ENCODE measurements at regions not wholly inside any gene's neighbourhood (a gene's known extent, or its start where the extent isn't known, plus 50 kb on each side); places are given as distances from the start of the nearest gene placed in this dataset.

DNA sequence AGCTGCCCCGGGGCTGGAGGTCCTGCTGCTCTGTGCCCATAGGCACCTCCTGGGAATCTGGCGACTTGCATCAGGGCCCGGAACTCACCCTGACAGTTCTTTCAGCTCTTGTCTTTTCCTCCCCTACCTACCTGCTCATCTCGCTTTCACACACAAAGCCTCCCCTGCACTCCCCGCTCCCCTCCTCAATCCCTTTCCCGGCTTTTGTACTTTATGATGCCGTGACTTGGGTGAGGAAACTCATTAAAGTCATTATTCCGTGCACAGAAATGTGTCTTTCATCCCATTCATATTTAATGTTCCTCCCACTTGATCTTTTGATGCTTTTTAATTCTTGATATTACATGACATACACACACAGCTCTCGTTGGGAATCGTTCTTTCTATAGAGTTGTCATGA, 218.6 kb downstream of the RPS24 start:
- Histone ChIP-seq H3K9me3 (no peaks in the 10 kb centered on the region), H3K4me1 (peaks cover 4% of the 10 kb centered on the region), H3K27me3 (no peaks in the 10 kb centered on the region), H3K4me3 (ENCODE audit: low read depth, low read length) (no peak overlapping the region), H3K36me3 (no peaks in the 10 kb centered on the region)
- no peak for DNase-seq
- TF ChIP-seq, protein P1, sequence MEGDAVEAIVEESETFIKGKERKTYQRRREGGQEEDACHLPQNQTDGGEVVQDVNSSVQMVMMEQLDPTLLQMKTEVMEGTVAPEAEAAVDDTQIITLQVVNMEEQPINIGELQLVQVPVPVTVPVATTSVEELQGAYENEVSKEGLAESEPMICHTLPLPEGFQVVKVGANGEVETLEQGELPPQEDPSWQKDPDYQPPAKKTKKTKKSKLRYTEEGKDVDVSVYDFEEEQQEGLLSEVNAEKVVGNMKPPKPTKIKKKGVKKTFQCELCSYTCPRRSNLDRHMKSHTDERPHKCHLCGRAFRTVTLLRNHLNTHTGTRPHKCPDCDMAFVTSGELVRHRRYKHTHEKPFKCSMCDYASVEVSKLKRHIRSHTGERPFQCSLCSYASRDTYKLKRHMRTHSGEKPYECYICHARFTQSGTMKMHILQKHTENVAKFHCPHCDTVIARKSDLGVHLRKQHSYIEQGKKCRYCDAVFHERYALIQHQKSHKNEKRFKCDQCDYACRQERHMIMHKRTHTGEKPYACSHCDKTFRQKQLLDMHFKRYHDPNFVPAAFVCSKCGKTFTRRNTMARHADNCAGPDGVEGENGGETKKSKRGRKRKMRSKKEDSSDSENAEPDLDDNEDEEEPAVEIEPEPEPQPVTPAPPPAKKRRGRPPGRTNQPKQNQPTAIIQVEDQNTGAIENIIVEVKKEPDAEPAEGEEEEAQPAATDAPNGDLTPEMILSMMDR (IDR thresholded peaks at IDR 0.05; ENCODE audit: low read depth, low read length), result no peak

DNA sequence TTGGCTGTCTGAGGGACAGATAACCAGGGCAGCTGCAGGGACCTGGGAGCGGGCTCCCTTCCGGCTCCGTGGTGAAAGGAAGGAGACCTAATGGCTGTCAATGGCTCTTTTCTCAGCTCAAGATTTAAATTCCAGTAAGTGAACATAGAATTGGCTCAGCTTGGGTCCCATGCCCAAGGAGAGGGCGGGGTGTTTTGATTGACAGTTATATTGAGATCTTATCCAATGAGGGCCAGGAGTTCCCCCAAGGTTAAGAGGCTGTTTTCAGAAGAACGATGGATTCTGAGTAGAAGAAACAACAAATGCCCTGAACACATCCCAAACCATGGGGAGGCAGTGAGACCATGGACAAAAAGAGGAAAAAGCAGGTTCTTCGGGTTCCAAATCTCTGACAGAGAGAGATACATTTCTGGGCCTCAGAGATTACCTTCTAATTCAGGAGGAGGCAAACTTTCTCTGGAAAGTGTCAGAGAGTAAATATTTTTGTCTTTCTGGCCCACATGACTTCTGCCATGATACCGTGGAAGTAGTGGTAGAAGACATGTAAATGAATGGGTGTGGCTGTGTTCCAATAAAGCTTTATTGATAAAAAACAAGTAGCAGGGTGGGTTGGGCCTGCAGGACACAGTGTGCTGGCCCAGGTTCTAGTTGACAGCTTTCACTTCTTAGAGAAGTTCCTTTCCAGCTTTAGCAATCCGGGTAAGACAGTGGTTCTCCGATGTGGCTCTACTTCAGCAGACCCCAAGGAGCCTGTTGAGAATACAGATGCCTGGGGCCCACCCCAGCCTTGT, 219.6 kb downstream of the RPS24 start:
- Histone ChIP-seq H3K27me3 (no peaks in the 10 kb centered on the region), H3K4me1 (peaks cover 4% of the 10 kb centered on the region), H3K9me3 (no peaks in the 10 kb centered on the region), H3K36me3 (no peaks in the 10 kb centered on the region), H3K4me3 (ENCODE audit: low read depth, low read length) (no peak overlapping the region)
- TF ChIP-seq, protein P1 (IDR thresholded peaks at IDR 0.05; ENCODE audit: low read depth, low read length), result no peak
- DNase-seq, result no peak

DNA sequence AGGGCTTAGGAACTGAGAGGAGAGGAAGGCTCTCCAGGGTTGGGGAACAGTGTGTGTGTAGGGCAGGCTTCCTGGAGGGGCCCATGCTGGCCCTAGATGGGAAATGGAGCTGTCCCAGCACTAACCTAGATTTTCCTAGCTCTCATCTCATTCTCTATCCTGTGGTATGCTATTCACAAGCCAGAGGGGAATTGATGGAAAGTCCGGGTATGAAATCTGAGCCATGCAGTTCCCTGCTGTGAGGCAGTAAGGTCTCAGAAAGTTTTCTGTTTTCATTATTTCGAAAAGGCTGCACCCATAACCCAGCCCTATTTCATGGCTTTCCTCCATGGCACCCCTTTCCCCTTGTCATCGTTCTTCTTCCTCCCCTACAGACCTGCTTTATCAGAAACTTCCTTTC, 220.3 kb downstream of the RPS24 start:
- DNase-seq, result no peak
- Histone ChIP-seq H3K27me3 (no peaks in the 10 kb centered on the region), H3K4me1 (peaks cover 8% of the 10 kb centered on the region), H3K36me3 (no peaks in the 10 kb centered on the region), H3K4me3 (ENCODE audit: low read depth, low read length) (no peak overlapping the region), H3K9me3 (no peaks in the 10 kb centered on the region)
- TF ChIP-seq, protein P1 (IDR thresholded peaks at IDR 0.05; ENCODE audit: low read depth, low read length), result no peak

DNA sequence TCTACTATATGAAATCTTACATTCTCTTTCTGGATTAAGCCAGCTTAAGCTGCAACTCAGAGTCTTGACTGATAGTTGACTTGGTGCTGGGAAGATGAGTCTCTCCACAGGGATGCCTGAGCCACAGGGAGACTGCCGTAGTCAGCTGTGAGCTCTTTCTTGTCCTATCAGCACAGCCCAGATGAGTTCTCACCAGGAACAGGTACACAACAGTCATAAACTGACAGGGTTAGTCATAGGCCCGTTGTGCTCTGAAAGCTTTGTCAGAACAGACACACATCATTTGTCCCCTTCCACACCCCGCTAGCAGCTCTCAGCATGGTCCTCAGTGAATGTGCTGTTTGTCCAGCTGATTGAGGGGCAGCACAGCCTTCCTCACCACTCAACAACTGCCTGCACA, 221.6 kb downstream of the RPS24 start:
- TF ChIP-seq, protein P1 (IDR thresholded peaks at IDR 0.05; ENCODE audit: low read depth, low read length), result no peak
- H3K4me1 ChIP-seq, result peaks cover 19% of the 10 kb centered on the region
- no peaks in the 10 kb centered on the region for H3K9me3 ChIP-seq
- no peaks in the 10 kb centered on the region for H3K36me3 ChIP-seq
- no peaks in the 10 kb centered on the region for H3K27me3 ChIP-seq
- DNase-seq, result no peak
- no peak overlapping the region for H3K4me3 ChIP-seq (ENCODE audit: low read depth, low read length)

DNA sequence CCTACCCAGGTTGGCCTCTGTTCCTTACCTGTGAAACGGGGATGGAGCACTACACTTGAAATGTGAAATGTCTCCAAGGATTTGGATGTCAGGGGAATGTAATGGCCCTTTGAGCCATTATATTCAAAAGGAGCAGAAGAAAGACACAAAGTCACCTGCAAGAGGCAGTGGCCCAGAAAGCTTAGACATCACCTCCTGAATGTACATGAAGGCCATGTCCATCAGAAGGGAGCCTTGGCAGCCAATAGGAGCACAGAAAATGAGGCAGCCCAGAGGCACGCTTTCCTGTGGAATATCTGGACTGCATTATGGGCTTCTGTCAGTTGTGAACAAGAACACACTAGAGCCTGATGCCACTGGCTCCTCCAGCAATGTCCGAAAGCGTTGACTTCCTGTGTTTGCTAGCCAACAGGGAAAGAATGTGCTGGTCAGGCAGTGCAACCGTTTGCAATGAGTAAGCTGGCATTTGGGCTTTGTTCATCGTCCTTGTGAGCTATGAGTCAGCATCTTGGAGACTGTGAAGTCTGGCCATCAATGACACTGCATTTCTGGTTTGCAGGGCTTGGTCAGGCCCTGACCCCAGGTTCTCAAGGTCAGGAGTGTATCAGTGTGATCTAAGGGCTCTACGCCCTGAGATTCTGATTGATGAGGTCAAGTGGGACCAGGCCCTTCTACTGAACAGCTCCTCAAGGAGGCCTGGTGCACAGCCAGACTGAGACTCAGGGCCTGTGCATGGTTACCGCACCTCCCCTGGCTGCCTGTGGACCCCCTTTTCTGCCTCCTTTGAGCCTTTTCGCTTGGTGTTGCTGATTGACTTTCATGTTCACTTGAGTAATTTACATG, 222.4 kb downstream of the RPS24 start:
- TF ChIP-seq, protein P1 (IDR thresholded peaks at IDR 0.05; ENCODE audit: low read depth, low read length), result no peak
- Histone ChIP-seq H3K9me3 (no peaks in the 10 kb centered on the region), H3K4me1 (peaks cover 25% of the 10 kb centered on the region), H3K36me3 (no peaks in the 10 kb centered on the region), H3K4me3 (ENCODE audit: low read depth, low read length) (no peak overlapping the region), H3K27me3 (no peaks in the 10 kb centered on the region)
- DNase-seq, result no peak
